ENCODE measurements at regions not wholly inside any gene's neighbourhood (a gene's known extent, or its start where the extent isn't known, plus 50 kb on each side); places are given as distances from the start of the nearest gene placed in this dataset.
A peak's percentile ranks its signal among the peaks of the same experiment; 100 is the strongest.

DNA sequence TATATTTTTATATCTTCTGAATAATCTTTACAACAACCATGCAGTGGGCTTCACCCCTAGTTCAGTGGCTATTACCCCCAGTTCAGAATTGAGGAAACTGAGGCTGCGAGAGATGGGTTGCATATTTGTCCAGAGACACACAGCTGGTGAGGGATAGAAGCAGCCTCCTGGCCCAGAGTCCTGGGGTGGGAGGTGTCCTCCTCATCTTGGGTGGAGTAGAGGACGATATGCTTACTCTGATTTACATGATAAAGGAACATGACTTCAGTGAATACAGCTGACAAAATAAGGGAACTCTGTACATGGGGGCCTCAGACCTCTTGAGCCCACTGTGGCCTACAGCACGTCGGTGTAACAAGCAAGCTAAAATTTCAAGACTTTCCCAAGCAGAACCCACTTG, 214.7 kb downstream of the FBXO15 start:
- peaks cover 4% of the 10 kb centered on the region for H3K4me1 ChIP-seq (ENCODE audit: control insufficient read depth, insufficient read depth, low read length)
- H3K27me3 ChIP-seq (ENCODE audit: control insufficient read depth, insufficient read depth, low read length): no peaks in the 10 kb centered on the region
- DNase-seq (ENCODE audit: low read depth in 4 of 6, low spot score in 6 of 6): no peak
- no peak overlapping the region for H3K4me3 ChIP-seq (ENCODE audit: low read depth, low read length)
- no peaks in the 10 kb centered on the region for H3K9me3 ChIP-seq (ENCODE audit: control insufficient read depth, insufficient read depth, low read length)
- no peaks in the 10 kb centered on the region for H3K36me3 ChIP-seq (ENCODE audit: control insufficient read depth, insufficient read depth, low read length)
- H3K27ac ChIP-seq (ENCODE audit: low read depth, low read length): no peak overlapping the region
- WGBS (ENCODE audit: insufficient coverage): 74% methylated on average over 4 of the region's 4 CpGs

DNA sequence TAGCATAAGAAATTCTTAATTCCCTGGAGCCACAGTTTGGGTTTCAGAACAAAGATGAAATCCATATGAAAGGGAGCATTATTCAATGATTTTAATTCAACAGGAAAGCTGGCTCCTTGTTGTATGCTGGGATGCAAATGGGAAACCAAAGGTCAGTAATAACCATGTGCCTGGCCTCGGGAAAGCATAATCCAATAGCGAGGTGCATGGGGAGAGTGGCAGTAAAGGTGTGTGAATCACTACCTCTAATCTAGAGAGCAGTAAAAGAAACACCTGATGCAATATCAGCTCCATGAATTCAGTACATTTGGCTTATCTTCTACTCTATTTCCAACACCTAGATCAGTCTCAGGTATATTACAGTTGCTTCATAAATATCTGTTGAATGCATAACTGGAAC, 220.1 kb downstream of the FBXO15 start:
- 100% methylated on average over 1 of the region's 2 CpGs for WGBS (ENCODE audit: insufficient coverage)
- H3K9me3 ChIP-seq (ENCODE audit: control insufficient read depth, insufficient read depth, low read length): no peaks in the 10 kb centered on the region
- no peak for DNase-seq (ENCODE audit: low read depth in 4 of 6, low spot score in 6 of 6)

DNA sequence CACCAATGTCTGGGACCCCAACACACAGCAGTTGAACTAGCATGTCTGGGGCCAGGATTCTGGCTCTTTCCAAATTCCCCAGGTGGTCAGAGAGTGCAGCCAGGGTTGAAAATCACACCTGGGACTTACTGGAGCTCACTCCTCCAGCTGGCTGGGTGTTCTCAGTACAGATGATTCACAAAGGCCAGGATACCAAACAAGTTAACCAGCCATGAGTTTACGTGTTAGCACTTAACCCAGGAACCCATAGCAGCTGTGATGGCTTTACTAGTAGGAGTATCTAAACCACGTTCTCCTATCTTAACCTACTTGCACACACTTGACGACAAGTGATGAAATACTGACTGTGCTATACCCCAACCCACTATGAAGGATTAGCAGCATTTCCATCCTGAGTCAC, 222.8 kb downstream of the FBXO15 start:
- Histone ChIP-seq H3K9me3 (ENCODE audit: control insufficient read depth, insufficient read depth, low read length) (no peaks in the 10 kb centered on the region), H3K4me3 (ENCODE audit: low read depth, low read length) (no peak overlapping the region), H3K36me3 (ENCODE audit: control insufficient read depth, insufficient read depth, low read length) (no peaks in the 10 kb centered on the region), H3K27me3 (ENCODE audit: control insufficient read depth, insufficient read depth, low read length) (no peaks in the 10 kb centered on the region), H3K4me1 (ENCODE audit: control insufficient read depth, insufficient read depth, low read length) (no peaks in the 10 kb centered on the region), H3K27ac (ENCODE audit: low read depth, low read length) (no peak overlapping the region)
- DNase-seq (ENCODE audit: low read depth in 4 of 6, low spot score in 6 of 6): no peak
- WGBS (ENCODE audit: insufficient coverage): no CpG with 5 or more reads among the region's 3 CpGs

More for the DNA sequence above, 220.1 kb downstream of the FBXO15 start:
- Histone ChIP-seq H3K27me3 (ENCODE audit: control insufficient read depth, insufficient read depth, low read length) (no peaks in the 10 kb centered on the region), H3K36me3 (ENCODE audit: control insufficient read depth, insufficient read depth, low read length) (no peaks in the 10 kb centered on the region), H3K4me3 (ENCODE audit: low read depth, low read length) (no peak overlapping the region), H3K4me1 (ENCODE audit: control insufficient read depth, insufficient read depth, low read length) (no peaks in the 10 kb centered on the region), H3K27ac (ENCODE audit: low read depth, low read length) (no peak overlapping the region)

DNA sequence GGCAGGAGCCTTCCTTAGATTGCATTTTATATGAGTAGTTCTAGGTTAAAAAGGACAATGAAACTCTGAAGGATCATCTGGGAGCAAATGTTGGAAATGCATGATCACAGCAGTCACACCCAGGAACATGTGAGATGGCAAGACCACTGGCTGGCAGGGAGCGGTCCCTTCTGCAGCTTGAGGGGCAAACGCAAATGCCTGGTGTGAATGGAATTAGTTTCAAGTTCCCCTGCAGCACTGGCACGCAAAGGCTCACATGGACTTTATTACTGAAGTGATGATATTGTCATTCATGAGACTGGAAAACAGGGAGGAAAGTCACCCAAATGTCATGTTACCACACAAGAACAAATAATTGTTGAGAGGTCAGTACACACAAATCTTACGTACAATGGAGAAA, 223.3 kb downstream of the FBXO15 start:
- Histone ChIP-seq H3K27ac (ENCODE audit: low read depth, low read length) (no peak overlapping the region), H3K27me3 (ENCODE audit: control insufficient read depth, insufficient read depth, low read length) (no peaks in the 10 kb centered on the region), H3K4me3 (ENCODE audit: low read depth, low read length) (no peak overlapping the region), H3K36me3 (ENCODE audit: control insufficient read depth, insufficient read depth, low read length) (no peaks in the 10 kb centered on the region), H3K9me3 (ENCODE audit: control insufficient read depth, insufficient read depth, low read length) (no peaks in the 10 kb centered on the region), H3K4me1 (ENCODE audit: control insufficient read depth, insufficient read depth, low read length) (no peaks in the 10 kb centered on the region)
- no peak for DNase-seq (ENCODE audit: low read depth in 4 of 6, low spot score in 6 of 6)
- WGBS (ENCODE audit: insufficient coverage): 94% methylated on average over 2 of the region's 4 CpGs

DNA sequence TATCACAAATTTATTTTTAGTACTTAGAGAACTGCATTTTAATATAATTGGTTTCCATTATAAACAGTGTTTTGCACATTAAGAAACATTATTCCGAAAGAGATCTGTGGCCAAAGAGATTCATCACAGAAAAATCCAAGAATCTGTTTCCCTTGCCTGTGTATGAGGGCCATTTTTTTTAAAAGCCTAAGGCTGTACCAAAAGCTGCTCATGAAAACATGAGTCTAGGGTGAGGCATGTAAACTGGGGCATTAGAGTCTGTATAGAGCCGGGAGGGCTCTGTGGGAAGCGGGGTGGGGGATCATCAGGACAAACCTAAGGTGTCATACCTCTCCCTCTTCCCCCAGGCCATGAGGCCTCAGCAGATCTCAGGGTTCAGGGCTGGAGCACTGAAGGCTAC, 223.8 kb downstream of the FBXO15 start:
- no CpG with 5 or more reads among the region's 3 CpGs for WGBS (ENCODE audit: insufficient coverage)
- Histone ChIP-seq H3K4me3 (ENCODE audit: low read depth, low read length) (no peak overlapping the region), H3K4me1 (ENCODE audit: control insufficient read depth, insufficient read depth, low read length) (no peaks in the 10 kb centered on the region), H3K36me3 (ENCODE audit: control insufficient read depth, insufficient read depth, low read length) (no peaks in the 10 kb centered on the region), H3K27me3 (ENCODE audit: control insufficient read depth, insufficient read depth, low read length) (no peaks in the 10 kb centered on the region), H3K9me3 (ENCODE audit: control insufficient read depth, insufficient read depth, low read length) (no peaks in the 10 kb centered on the region), H3K27ac (ENCODE audit: low read depth, low read length) (no peak overlapping the region)
- DNase-seq (ENCODE audit: low read depth in 4 of 6, low spot score in 6 of 6): no peak

DNA sequence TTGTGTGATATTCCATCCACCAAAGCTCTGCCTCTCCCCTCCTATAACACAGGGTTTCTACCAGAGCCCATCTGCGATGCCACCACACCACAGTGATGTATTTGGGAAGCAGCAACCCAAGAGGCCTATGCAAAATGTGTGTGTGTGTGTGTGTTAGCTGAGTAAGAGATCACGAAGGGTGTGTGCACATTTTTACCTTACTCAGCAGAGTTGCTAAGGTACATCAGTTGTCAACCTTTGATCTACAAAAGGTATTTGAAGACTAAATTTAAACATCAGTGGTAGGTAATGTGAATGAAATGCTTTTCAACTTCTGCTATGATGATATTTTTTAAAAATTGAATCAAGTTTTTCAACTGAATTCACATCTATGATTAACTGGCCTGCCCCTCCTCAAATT, 227.6 kb downstream of the FBXO15 start:
- no peaks in the 10 kb centered on the region for H3K27me3 ChIP-seq (ENCODE audit: control insufficient read depth, insufficient read depth, low read length)
- DNase-seq (ENCODE audit: low read depth in 4 of 6, low spot score in 6 of 6): no peak
- no CpG with 5 or more reads among the region's 2 CpGs for WGBS (ENCODE audit: insufficient coverage)

DNA sequence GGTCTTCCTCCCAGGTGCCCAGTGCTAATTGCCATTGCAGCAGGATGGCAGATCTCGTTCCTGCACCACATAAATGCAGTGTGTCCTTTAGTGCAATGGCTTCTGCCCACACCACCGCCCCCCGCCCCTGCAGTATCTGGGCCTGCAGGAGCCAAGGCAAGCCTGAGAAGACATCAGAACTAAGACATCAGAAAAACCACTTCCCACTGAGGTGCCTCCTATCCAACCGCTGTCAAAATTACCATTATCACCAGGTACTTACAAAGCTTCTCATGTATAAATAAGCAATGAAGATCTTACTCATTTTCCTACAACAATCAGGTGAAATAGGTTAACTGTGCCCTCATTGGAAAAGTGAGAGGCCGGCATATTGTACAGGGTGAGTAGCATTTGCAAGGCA, 228.8 kb downstream of the FBXO15 start:
- WGBS (ENCODE audit: insufficient coverage): 83% methylated on average over 4 of the region's 5 CpGs
- Histone ChIP-seq H3K4me3 (ENCODE audit: low read depth, low read length) (no peak overlapping the region), H3K9me3 (ENCODE audit: control insufficient read depth, insufficient read depth, low read length) (no peaks in the 10 kb centered on the region), H3K27me3 (ENCODE audit: control insufficient read depth, insufficient read depth, low read length) (no peaks in the 10 kb centered on the region), H3K4me1 (ENCODE audit: control insufficient read depth, insufficient read depth, low read length) (no peaks in the 10 kb centered on the region), H3K36me3 (ENCODE audit: control insufficient read depth, insufficient read depth, low read length) (no peaks in the 10 kb centered on the region), H3K27ac (ENCODE audit: low read depth, low read length) (no peak overlapping the region)
- no peak for DNase-seq (ENCODE audit: low read depth in 4 of 6, low spot score in 6 of 6)

More for the DNA sequence above, 227.6 kb downstream of the FBXO15 start:
- no peak overlapping the region for H3K4me3 ChIP-seq (ENCODE audit: low read depth, low read length)
- H3K27ac ChIP-seq (ENCODE audit: low read depth, low read length): no peak overlapping the region
- no peaks in the 10 kb centered on the region for H3K9me3 ChIP-seq (ENCODE audit: control insufficient read depth, insufficient read depth, low read length)
- no peaks in the 10 kb centered on the region for H3K4me1 ChIP-seq (ENCODE audit: control insufficient read depth, insufficient read depth, low read length)
- H3K36me3 ChIP-seq (ENCODE audit: control insufficient read depth, insufficient read depth, low read length): no peaks in the 10 kb centered on the region

DNA sequence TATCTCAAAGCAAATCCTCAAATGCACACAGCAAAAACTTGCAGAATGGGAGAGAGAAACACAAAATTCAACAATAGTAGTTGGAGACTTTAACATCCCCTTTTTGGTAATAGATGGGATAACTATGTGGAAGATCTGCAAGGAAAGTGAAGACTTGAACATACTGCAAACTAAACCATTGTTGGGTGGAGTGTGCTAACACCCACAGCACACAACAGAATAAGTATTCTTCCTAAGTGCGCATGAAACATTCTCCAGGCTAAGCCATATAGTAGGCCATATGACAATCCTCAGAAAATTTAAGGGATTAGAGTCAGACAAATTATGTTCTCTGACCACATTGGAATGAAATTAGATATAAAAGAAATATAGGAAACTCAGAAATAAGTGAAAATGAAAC, 230.6 kb downstream of the FBXO15 start:
- no CpG with 5 or more reads among the region's 1 CpG for WGBS (ENCODE audit: insufficient coverage)

DNA sequence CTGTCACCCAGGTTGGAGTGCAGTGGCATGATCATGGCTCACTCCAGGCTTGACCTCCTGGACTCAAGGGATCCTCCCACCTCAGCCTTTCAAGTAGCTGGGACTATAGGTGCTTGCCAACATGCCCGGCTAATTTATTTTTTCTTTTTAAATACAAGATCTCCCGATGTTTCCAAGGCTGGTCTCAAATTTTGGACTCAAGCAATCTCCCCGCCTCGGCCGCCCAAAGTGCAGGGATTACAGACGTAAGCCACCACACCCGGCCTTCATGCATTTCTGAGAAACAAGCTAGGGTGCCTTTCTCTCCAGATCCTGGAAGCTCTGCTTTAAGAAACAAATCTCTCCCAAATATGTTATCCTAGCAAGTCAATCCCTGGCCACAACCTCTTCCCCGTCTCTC, 234.1 kb downstream of the FBXO15 start:
- WGBS (ENCODE audit: insufficient coverage): 95% methylated on average over 8 of the region's 8 CpGs
- no peaks in the 10 kb centered on the region for H3K9me3 ChIP-seq (ENCODE audit: control insufficient read depth, insufficient read depth, low read length)
- no peaks in the 10 kb centered on the region for H3K36me3 ChIP-seq (ENCODE audit: control insufficient read depth, insufficient read depth, low read length)
- H3K27ac ChIP-seq (ENCODE audit: low read depth, low read length): no peak overlapping the region
- H3K4me1 ChIP-seq (ENCODE audit: control insufficient read depth, insufficient read depth, low read length): no peaks in the 10 kb centered on the region
- DNase-seq (ENCODE audit: low read depth in 4 of 6, low spot score in 6 of 6): no peak
- H3K4me3 ChIP-seq (ENCODE audit: low read depth, low read length): no peak overlapping the region
- H3K27me3 ChIP-seq (ENCODE audit: control insufficient read depth, insufficient read depth, low read length): no peaks in the 10 kb centered on the region

More for the DNA sequence above, 230.6 kb downstream of the FBXO15 start:
- H3K27ac ChIP-seq (ENCODE audit: low read depth, low read length): no peak overlapping the region
- H3K27me3 ChIP-seq (ENCODE audit: control insufficient read depth, insufficient read depth, low read length): no peaks in the 10 kb centered on the region
- DNase-seq (ENCODE audit: low read depth in 4 of 6, low spot score in 6 of 6): no peak
- H3K9me3 ChIP-seq (ENCODE audit: control insufficient read depth, insufficient read depth, low read length): no peaks in the 10 kb centered on the region
- H3K4me1 ChIP-seq (ENCODE audit: control insufficient read depth, insufficient read depth, low read length): no peaks in the 10 kb centered on the region
- no peaks in the 10 kb centered on the region for H3K36me3 ChIP-seq (ENCODE audit: control insufficient read depth, insufficient read depth, low read length)
- no peak overlapping the region for H3K4me3 ChIP-seq (ENCODE audit: low read depth, low read length)

DNA sequence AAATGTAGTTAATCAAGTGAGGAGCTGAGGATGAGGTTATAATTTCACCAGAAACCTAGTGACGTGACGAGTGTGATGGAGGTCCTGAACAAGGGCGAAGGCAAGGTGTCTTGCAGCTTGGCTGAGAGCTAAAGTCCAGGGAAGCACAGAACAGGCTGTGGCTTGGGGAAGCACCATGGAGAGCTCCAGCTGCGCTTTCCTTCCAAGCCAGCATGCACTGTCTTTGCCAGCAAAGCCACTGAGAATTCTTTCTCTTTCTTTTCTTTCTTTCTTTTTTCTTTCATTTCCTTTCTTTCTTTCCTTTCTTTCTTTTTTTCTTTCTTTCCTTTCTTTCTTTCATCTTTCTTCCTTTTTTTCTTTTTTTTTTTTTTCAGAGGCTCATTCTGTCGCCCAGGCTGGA, 239.3 kb downstream of the FBXO15 start:
- no peak overlapping the region for H3K27ac ChIP-seq (ENCODE audit: low read depth, low read length)
- DNase-seq (ENCODE audit: low read depth in 4 of 6, low spot score in 6 of 6): peak in 1 of 6 donors; percentile 30
- H3K36me3 ChIP-seq (ENCODE audit: control insufficient read depth, insufficient read depth, low read length): no peaks in the 10 kb centered on the region
- H3K4me1 ChIP-seq (ENCODE audit: control insufficient read depth, insufficient read depth, low read length): no peaks in the 10 kb centered on the region
- H3K4me3 ChIP-seq (ENCODE audit: low read depth, low read length): no peak overlapping the region
- H3K9me3 ChIP-seq (ENCODE audit: control insufficient read depth, insufficient read depth, low read length): no peaks in the 10 kb centered on the region
- WGBS (ENCODE audit: insufficient coverage): 66% methylated on average over 5 of the region's 5 CpGs
- H3K27me3 ChIP-seq (ENCODE audit: control insufficient read depth, insufficient read depth, low read length): no peaks in the 10 kb centered on the region
